AG04450 (cell line): ENCODE measurements at regions not wholly inside any gene's neighbourhood (a gene's known extent, or its start where the extent isn't known, plus 50 kb on each side); places are given as distances from the start of the nearest gene placed in this dataset.

Experiments used
- CTCF ChIA-PET: fragments of 300-600, 350-600 bp; formaldehyde crosslinking; extraction: SDS; loops from one replicate; lab custom pipeline; 2022; ENCODE audit warnings: antibody characterized with exemption, inconsistent platforms; lab: Charles Lee
- POLR2A ChIA-PET: fragments of 350-600 bp; formaldehyde crosslinking; extraction: SDS; loops from one replicate; lab custom pipeline; 2021; ENCODE audit warnings: antibody characterized with exemption, inconsistent platforms; lab: Yijun Ruan, JAX
- DNase-seq: peaks from one replicate; pipeline ENCODE4 v3.0.0-alpha.2; 2011; ENCODE audit warnings: low read depth, low spot score
- H3K27ac ChIP-seq: one replicate; pipeline ENCODE4 v1.5.1; 2012; ENCODE audit warnings: low read depth, low read length, control low read depth
- H3K27me3 ChIP-seq: one replicate; pipeline ENCODE4 v1.6.0; 2012; ENCODE audit warnings: low read length; ENCODE audit not compliant: control insufficient read depth, insufficient read depth
- H3K4me3 ChIP-seq: 2 replicates; pipeline ENCODE4 v1.5.1; 2011; ENCODE audit warnings: mild to moderate bottlenecking, low read depth, low read length, control low read depth
- H3K9me3 ChIP-seq: 2 replicates; pipeline ENCODE4 v1.5.1; 2012; ENCODE audit warnings: low read length; ENCODE audit not compliant: control insufficient read depth, insufficient read depth
- CTCF ChIP-seq: IDR thresholded peaks from 2 replicates; pipeline ENCODE4 v1.5.1; 2011; ENCODE audit warnings: low read depth, low read length, control low read depth, inconsistent platforms

DNA sequence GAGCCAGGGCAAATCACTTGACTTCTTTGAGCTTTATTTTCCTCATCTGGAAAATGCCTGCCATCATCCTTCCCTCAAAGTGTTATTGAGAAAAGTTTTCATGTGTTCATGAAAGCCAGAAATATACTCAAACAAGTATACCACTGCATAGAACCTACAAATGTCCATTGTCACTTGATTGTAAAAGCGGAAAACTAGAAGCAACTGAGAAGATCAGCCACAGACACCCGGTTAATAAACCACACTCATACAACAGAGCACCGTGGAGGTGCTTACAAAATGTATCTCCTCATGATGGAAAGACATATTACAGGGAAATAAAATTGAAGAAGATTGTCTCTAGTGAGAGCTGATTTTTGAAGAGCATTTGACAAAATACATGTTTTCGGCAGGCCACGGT is 117.2 kb upstream of the MSX2 start:
- H3K4me3 ChIP-seq, result no peak overlapping the region
- POLR2A ChIA-PET, result interaction anchor here (1.2 kb wide), 1 partner anchor 36 kb away, joined by 3 read pairs; no protein-coding TSS in a partner anchor
- H3K9me3 ChIP-seq, result peaks cover 4% of the 10 kb centered on the region; the same call in 1 of the 2 replicates
- no peaks in the 10 kb centered on the region for H3K27me3 ChIP-seq
- CTCF ChIA-PET, result interaction anchor here (0.8 kb wide), 1 partner anchor 35 kb away, joined by 3 read pairs; no protein-coding TSS in a partner anchor
- no peak for TF ChIP-seq CTCF
- DNase-seq, result no peak
- H3K27ac ChIP-seq, result no peak overlapping the region

DNA sequence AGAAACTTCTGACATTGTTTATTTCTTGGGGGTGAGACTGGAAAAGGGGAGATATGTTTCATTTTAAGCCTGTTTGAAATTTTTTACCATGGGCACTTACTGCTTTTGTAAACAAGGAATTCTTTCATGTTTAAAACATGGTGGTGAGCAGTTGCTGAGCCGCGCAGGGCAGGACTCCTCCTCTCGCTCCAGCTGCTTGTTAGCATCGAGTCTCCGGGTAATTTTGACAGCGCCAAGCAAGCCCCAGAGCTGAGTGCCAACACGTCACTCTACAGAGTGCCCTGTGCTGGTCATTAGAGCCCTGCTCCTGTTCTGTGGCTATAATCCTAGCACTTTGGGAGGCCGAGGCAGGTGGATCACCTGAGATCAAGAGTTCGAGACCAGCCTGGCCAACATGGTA is 116.5 kb upstream of the MSX2 start:
- Histone ChIP-seq H3K27me3 (no peaks in the 10 kb centered on the region), H3K4me3 (no peak overlapping the region), H3K27ac (no peak overlapping the region), H3K9me3 (peaks cover 4% of the 10 kb centered on the region; the same call in 1 of the 2 replicates)
- DNase-seq, result no peak
- TF ChIP-seq CTCF, result no peak
- POLR2A ChIA-PET, result no interaction called here
- CTCF ChIA-PET, result interaction anchor here (1.0 kb wide), 1 partner anchor 35 kb away, joined by 3 read pairs; no protein-coding TSS in a partner anchor

DNA sequence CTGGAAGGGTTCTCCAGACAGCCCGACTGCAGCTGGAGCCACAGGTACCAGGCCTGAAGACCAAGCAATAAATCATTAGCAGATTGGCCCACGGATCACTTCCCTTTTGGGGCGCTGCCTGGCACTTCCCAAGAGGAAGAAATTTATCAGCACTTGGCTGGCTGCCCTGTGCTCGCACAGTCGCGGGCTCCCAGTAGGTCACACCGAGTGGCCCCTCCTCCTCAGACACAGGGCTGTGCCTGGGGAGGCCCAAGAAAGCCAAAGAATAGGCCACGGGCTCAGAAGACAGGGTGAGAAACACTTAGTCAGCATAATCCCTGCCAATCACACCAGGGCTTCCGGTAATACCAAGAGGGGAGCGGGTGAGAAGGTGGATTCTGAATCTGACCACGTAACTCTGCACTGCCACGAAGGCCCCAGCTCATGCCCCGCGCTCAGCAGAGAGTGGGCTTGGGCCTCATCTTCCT is 115.7 kb upstream of the MSX2 start:
- no peak for TF ChIP-seq CTCF
- H3K4me3 ChIP-seq, result no peak overlapping the region
- no peak overlapping the region for H3K27ac ChIP-seq
- no peak for DNase-seq
- POLR2A ChIA-PET, result interaction anchor here (0.7 kb wide), 1 partner anchor 38 kb away, joined by 7 read pairs; no protein-coding TSS in a partner anchor
- peaks cover 4% of the 10 kb centered on the region; the same call in 1 of the 2 replicates for H3K9me3 ChIP-seq
- H3K27me3 ChIP-seq, result no peaks in the 10 kb centered on the region
- CTCF ChIA-PET, result interaction anchor here (1.0 kb wide), 1 partner anchor 35 kb away, joined by 3 read pairs; no protein-coding TSS in a partner anchor

DNA sequence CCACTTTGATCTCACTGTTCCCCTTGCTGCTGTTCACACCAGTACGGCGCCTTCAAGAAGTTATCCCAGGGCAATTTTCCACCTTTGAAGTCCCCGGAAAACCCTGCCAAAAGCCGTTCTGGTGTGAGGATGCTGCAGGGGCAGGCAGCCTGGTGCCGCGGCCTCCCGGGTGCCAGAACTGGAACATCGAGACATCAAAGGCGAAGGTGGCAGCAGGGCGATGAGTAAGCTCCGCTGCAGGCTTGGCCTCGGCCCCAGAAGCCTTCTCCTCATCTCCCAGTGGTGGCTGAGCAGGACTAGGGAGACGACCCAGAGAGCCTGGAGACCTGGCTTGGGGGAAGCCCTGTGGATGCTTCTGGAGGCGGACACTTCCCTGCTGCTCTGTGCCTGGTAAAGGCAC is 115.3 kb upstream of the MSX2 start:
- Histone ChIP-seq H3K4me3 (no peak overlapping the region), H3K27ac (no peak overlapping the region), H3K9me3 (peaks cover under 1% of the 10 kb centered on the region; the same call in 1 of the 2 replicates), H3K27me3 (no peaks in the 10 kb centered on the region)
- ChIA-PET POLR2A (no interaction called here), CTCF (interaction anchor here (1.0 kb wide), 1 partner anchor 36 kb away, joined by 3 read pairs; no protein-coding TSS in a partner anchor)
- DNase-seq, result no peak
- TF ChIP-seq CTCF, result no peak

DNA sequence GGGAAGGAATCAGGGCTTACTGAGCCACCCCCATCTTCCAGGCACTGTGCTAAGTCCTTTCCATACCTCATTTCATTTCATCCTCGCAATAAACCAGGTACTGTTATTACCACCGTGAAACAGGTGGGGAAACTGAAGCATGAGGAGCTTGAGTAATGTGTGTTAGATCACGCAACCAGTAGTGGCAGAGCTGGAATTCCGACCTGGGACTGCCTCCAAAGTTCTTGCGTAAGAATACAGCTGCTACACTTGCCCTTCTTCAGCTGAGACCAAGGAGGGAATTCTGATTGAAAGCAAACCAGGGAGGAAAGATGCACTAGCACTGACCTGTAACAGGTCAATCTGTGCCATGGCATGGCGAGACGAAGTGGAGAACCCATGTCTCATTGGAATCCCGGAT is 113.4 kb upstream of the MSX2 start:
- POLR2A ChIA-PET, result interaction anchor here (0.6 kb wide), 1 partner anchor 155 kb away, joined by 4 read pairs; no protein-coding TSS in a partner anchor
- Histone ChIP-seq H3K27ac (no peak overlapping the region), H3K27me3 (no peaks in the 10 kb centered on the region), H3K9me3 (no peaks in the 10 kb centered on the region), H3K4me3 (no peak overlapping the region)
- DNase-seq, result peak; percentile 67
- CTCF ChIA-PET, result interaction anchor here (0.7 to 1.4 kb wide), 2 partner anchors 183 to 191 kb away, joined by 3 read pairs; no protein-coding TSS in a partner anchor
- no peak for TF ChIP-seq CTCF
